ENCODE measurements at regions not wholly inside any gene's neighbourhood (a gene's known extent, or its start where the extent isn't known, plus 50 kb on each side); places are given as distances from the start of the nearest gene placed in this dataset.

- Histone ChIP-seq H3K36me3 (ENCODE audit: insufficient read depth, low read length) (no peaks in the 10 kb centered on the region), H3K27me3 (ENCODE audit: insufficient read depth, low read length) (no peaks in the 10 kb centered on the region), H3K9me3 (ENCODE audit: low read length) (no peaks in the 10 kb centered on the region), H2AFZ (ENCODE audit: low read depth, low read length) (peak overlapping the region; percentile 6), H3K4me1 (ENCODE audit: insufficient read depth, low read length) (peaks cover 23% of the 10 kb centered on the region), H3K4me3 (ENCODE audit: low read length) (no peak overlapping the region)
Observed at GRCh38 chr2:217162533-217162932, 302.7 kb upstream of the TNP1 start.

- Histone ChIP-seq H3K27me3 (ENCODE audit: insufficient read depth, low read length) (no peaks in the 10 kb centered on the region), H3K4me3 (ENCODE audit: low read length) (no peak overlapping the region), H3K9me3 (ENCODE audit: low read length) (no peaks in the 10 kb centered on the region), H3K4me1 (ENCODE audit: insufficient read depth, low read length) (peaks cover 23% of the 10 kb centered on the region), H2AFZ (ENCODE audit: low read depth, low read length) (no peak overlapping the region), H3K36me3 (ENCODE audit: insufficient read depth, low read length) (no peaks in the 10 kb centered on the region)
Observed at GRCh38 chr2:217160978-217161973, 301.4 kb upstream of the TNP1 start.

GRCh38 chr2:217160103-217160743 is 300.4 kb upstream of the TNP1 start:
- Histone ChIP-seq H3K4me3 (ENCODE audit: low read length) (no peak overlapping the region), H3K9me3 (ENCODE audit: low read length) (no peaks in the 10 kb centered on the region), H3K4me1 (ENCODE audit: insufficient read depth, low read length) (peaks cover 23% of the 10 kb centered on the region), H3K36me3 (ENCODE audit: insufficient read depth, low read length) (no peaks in the 10 kb centered on the region), H2AFZ (ENCODE audit: low read depth, low read length) (no peak overlapping the region), H3K27me3 (ENCODE audit: insufficient read depth, low read length) (no peaks in the 10 kb centered on the region)

GRCh38 chr2:217158928-217159327 is 299.1 kb upstream of the TNP1 start:
- Histone ChIP-seq H3K9me3 (ENCODE audit: low read length) (no peaks in the 10 kb centered on the region), H3K36me3 (ENCODE audit: insufficient read depth, low read length) (no peaks in the 10 kb centered on the region), H3K4me3 (ENCODE audit: low read length) (no peak overlapping the region), H2AFZ (ENCODE audit: low read depth, low read length) (no peak overlapping the region), H3K4me1 (ENCODE audit: insufficient read depth, low read length) (peaks cover 23% of the 10 kb centered on the region), H3K27me3 (ENCODE audit: insufficient read depth, low read length) (no peaks in the 10 kb centered on the region)

GRCh38 chr2:217157581-217157980 is 297.7 kb upstream of the TNP1 start:
- no peaks in the 10 kb centered on the region for H3K9me3 ChIP-seq (ENCODE audit: low read length)
- no peak overlapping the region for H3K4me3 ChIP-seq (ENCODE audit: low read length)
- no peaks in the 10 kb centered on the region for H3K36me3 ChIP-seq (ENCODE audit: insufficient read depth, low read length)
- peaks cover 15% of the 10 kb centered on the region for H3K4me1 ChIP-seq (ENCODE audit: insufficient read depth, low read length)
- H2AFZ ChIP-seq (ENCODE audit: low read depth, low read length) = no peak overlapping the region
- no peaks in the 10 kb centered on the region for H3K27me3 ChIP-seq (ENCODE audit: insufficient read depth, low read length)

- Histone ChIP-seq H3K4me3 (ENCODE audit: low read length) (no peak overlapping the region), H3K36me3 (ENCODE audit: insufficient read depth, low read length) (no peaks in the 10 kb centered on the region), H3K4me1 (ENCODE audit: insufficient read depth, low read length) (peaks cover 8% of the 10 kb centered on the region), H2AFZ (ENCODE audit: low read depth, low read length) (no peak overlapping the region), H3K9me3 (ENCODE audit: low read length) (no peaks in the 10 kb centered on the region), H3K27me3 (ENCODE audit: insufficient read depth, low read length) (no peaks in the 10 kb centered on the region)
Observed at GRCh38 chr2:217156801-217157200, 296.9 kb upstream of the TNP1 start.

- Histone ChIP-seq H3K27me3 (ENCODE audit: insufficient read depth, low read length) (no peaks in the 10 kb centered on the region), H3K4me3 (ENCODE audit: low read length) (no peak overlapping the region), H2AFZ (ENCODE audit: low read depth, low read length) (no peak overlapping the region), H3K9me3 (ENCODE audit: low read length) (no peaks in the 10 kb centered on the region), H3K36me3 (ENCODE audit: insufficient read depth, low read length) (no peaks in the 10 kb centered on the region), H3K4me1 (ENCODE audit: insufficient read depth, low read length) (no peaks in the 10 kb centered on the region)
Observed at GRCh38 chr2:217154923-217155322, 295.1 kb upstream of the TNP1 start.

- Histone ChIP-seq H3K4me3 (ENCODE audit: low read length) (no peak overlapping the region), H2AFZ (ENCODE audit: low read depth, low read length) (no peak overlapping the region), H3K9me3 (ENCODE audit: low read length) (no peaks in the 10 kb centered on the region), H3K4me1 (ENCODE audit: insufficient read depth, low read length) (peaks cover 3% of the 10 kb centered on the region), H3K36me3 (ENCODE audit: insufficient read depth, low read length) (no peaks in the 10 kb centered on the region), H3K27me3 (ENCODE audit: insufficient read depth, low read length) (no peaks in the 10 kb centered on the region)
Observed at GRCh38 chr2:217153510-217153909, 293.6 kb upstream of the TNP1 start.

- Histone ChIP-seq H3K4me1 (ENCODE audit: insufficient read depth, low read length) (peaks cover 3% of the 10 kb centered on the region), H3K36me3 (ENCODE audit: insufficient read depth, low read length) (no peaks in the 10 kb centered on the region), H2AFZ (ENCODE audit: low read depth, low read length) (no peak overlapping the region)
Observed at GRCh38 chr2:217152831-217153230, 293.0 kb upstream of the TNP1 start.

GRCh38 chr2:217151509-217152206 is 291.8 kb upstream of the TNP1 start:
- H2AFZ ChIP-seq (ENCODE audit: low read depth, low read length) = no peak overlapping the region
- peaks cover 3% of the 10 kb centered on the region for H3K4me1 ChIP-seq (ENCODE audit: insufficient read depth, low read length)
- no peaks in the 10 kb centered on the region for H3K9me3 ChIP-seq (ENCODE audit: low read length)
- no peaks in the 10 kb centered on the region for H3K27me3 ChIP-seq (ENCODE audit: insufficient read depth, low read length)
- H3K36me3 ChIP-seq (ENCODE audit: insufficient read depth, low read length) = no peaks in the 10 kb centered on the region
- H3K4me3 ChIP-seq (ENCODE audit: low read length) = no peak overlapping the region

More at GRCh38 chr2:217152831-217153230, 293.0 kb upstream of the TNP1 start:
- H3K9me3 ChIP-seq (ENCODE audit: low read length) = no peaks in the 10 kb centered on the region
- H3K27me3 ChIP-seq (ENCODE audit: insufficient read depth, low read length) = no peaks in the 10 kb centered on the region
- H3K4me3 ChIP-seq (ENCODE audit: low read length) = no peak overlapping the region

- H3K4me3 ChIP-seq (ENCODE audit: low read length) = no peak overlapping the region
- no peaks in the 10 kb centered on the region for H3K36me3 ChIP-seq (ENCODE audit: insufficient read depth, low read length)
- no peaks in the 10 kb centered on the region for H3K27me3 ChIP-seq (ENCODE audit: insufficient read depth, low read length)
- peaks cover 3% of the 10 kb centered on the region for H3K4me1 ChIP-seq (ENCODE audit: insufficient read depth, low read length)
- no peak overlapping the region for H2AFZ ChIP-seq (ENCODE audit: low read depth, low read length)
- no peaks in the 10 kb centered on the region for H3K9me3 ChIP-seq (ENCODE audit: low read length)
Observed at GRCh38 chr2:217150236-217150635, 290.4 kb upstream of the TNP1 start.

- no peak overlapping the region for H2AFZ ChIP-seq (ENCODE audit: low read depth, low read length)
- H3K9me3 ChIP-seq (ENCODE audit: low read length) = no peaks in the 10 kb centered on the region
- no peaks in the 10 kb centered on the region for H3K27me3 ChIP-seq (ENCODE audit: insufficient read depth, low read length)
- peaks cover 3% of the 10 kb centered on the region for H3K4me1 ChIP-seq (ENCODE audit: insufficient read depth, low read length)
- no peak overlapping the region for H3K4me3 ChIP-seq (ENCODE audit: low read length)
- no peaks in the 10 kb centered on the region for H3K36me3 ChIP-seq (ENCODE audit: insufficient read depth, low read length)
Observed at GRCh38 chr2:217149087-217149660, 289.3 kb upstream of the TNP1 start.

- Histone ChIP-seq H3K9me3 (ENCODE audit: low read length) (no peaks in the 10 kb centered on the region), H3K4me3 (ENCODE audit: low read length) (no peak overlapping the region), H2AFZ (ENCODE audit: low read depth, low read length) (no peak overlapping the region), H3K36me3 (ENCODE audit: insufficient read depth, low read length) (no peaks in the 10 kb centered on the region), H3K27me3 (ENCODE audit: insufficient read depth, low read length) (no peaks in the 10 kb centered on the region), H3K4me1 (ENCODE audit: insufficient read depth, low read length) (peaks cover 3% of the 10 kb centered on the region)
Observed at GRCh38 chr2:217147818-217148217, 288.0 kb upstream of the TNP1 start.
